ENCODE measurements at regions not wholly inside any gene's neighbourhood (a gene's known extent, or its start where the extent isn't known, plus 50 kb on each side); places are given as distances from the start of the nearest gene placed in this dataset.

DNA sequence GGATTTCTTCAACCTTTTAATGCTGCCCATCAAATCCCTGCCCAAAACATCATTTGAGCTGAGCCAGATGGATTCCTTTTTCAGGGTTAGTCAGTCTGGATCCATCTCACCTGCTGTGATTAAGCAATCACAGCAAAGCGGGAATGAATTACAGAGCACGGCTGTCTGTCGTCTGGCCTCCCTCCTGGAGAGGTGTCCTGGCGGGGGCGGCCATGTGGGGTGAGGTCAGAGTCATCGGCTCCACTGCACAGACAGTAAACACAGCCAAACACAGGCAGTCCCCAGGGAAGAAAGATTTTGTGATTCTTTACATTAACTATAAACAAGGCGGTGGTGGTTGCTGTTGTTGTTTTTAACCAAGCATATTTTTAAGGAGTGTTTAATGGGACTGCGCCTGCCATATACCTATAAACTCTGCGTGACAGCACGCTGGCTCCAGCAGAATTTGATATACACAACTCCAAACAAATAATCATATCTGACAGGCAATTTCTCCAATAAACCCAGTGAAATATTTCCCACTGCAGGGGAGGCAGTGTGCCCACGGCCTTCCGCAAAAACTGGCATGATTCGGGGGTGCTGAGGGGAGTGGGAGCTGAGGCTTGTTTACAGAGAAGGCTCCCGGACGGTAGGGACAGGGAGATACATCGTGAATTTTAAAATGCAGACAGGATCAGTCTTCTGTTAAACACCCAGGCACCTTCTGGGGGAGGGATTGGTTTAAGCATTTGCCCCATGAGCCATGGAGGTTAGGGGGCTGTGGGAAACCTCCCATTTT is 232.0 kb upstream of the PMEPA1 start:
- POLR2A ChIA-PET, result no interaction called here
- Histone ChIP-seq H3K27ac (ENCODE audit: low read depth, low read length) (no peak overlapping the region), H3K4me3 (ENCODE audit: low read depth, low read length) (no peak overlapping the region), H3K27me3 (ENCODE audit: control insufficient read depth, insufficient read depth, low read length) (no peaks in the 10 kb centered on the region), H3K9me3 (ENCODE audit: control insufficient read depth, insufficient read depth, low read length) (no peaks in the 10 kb centered on the region)
- no peak for TF ChIP-seq CTCF (IDR thresholded peaks at IDR 0.05; ENCODE audit: low read depth, low read length)
- no peak for DNase-seq (ENCODE audit: low read depth, low spot score)
- CTCF ChIA-PET, result no interaction called here

GRCh38 chr20:57940868-57941522 is 231.2 kb upstream of the PMEPA1 start:
- Histone ChIP-seq H3K4me3 (ENCODE audit: low read depth, low read length) (no peak overlapping the region), H3K9me3 (ENCODE audit: control insufficient read depth, insufficient read depth, low read length) (no peaks in the 10 kb centered on the region), H3K27me3 (ENCODE audit: control insufficient read depth, insufficient read depth, low read length) (no peaks in the 10 kb centered on the region), H3K27ac (ENCODE audit: low read depth, low read length) (no peak overlapping the region)
- CTCF ChIA-PET, result no interaction called here
- no peak for TF ChIP-seq CTCF (IDR thresholded peaks at IDR 0.05; ENCODE audit: low read depth, low read length)
- no peak for DNase-seq (ENCODE audit: low read depth, low spot score)
- POLR2A ChIA-PET, result no interaction called here

DNA sequence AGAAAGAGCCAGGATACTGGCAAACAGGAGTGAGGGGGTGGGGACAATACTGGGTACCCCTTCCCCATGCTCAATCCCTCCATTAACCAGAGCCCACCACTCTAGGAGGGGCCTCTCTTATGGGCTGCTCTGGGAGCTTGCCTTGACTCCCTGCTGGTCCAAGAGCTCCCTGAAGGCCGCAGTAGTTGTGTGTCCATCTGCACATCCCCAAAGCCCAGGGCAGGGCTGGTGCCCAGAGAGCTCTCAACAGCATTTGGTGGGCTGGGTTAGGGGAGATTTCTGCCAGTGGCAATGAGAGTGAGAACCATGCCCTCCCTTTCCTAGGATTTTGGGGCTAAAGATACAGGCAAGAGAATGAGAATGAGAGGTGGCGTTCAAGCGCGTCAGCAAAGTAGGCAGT is 230.6 kb upstream of the PMEPA1 start:
- Histone ChIP-seq H3K4me3 (ENCODE audit: low read depth, low read length) (no peak overlapping the region), H3K9me3 (ENCODE audit: control insufficient read depth, insufficient read depth, low read length) (no peaks in the 10 kb centered on the region), H3K27me3 (ENCODE audit: control insufficient read depth, insufficient read depth, low read length) (no peaks in the 10 kb centered on the region), H3K27ac (ENCODE audit: low read depth, low read length) (no peak overlapping the region)
- POLR2A ChIA-PET, result no interaction called here
- DNase-seq (ENCODE audit: low read depth, low spot score), result no peak
- CTCF ChIA-PET, result no interaction called here
- no peak for TF ChIP-seq CTCF (IDR thresholded peaks at IDR 0.05; ENCODE audit: low read depth, low read length)

DNA sequence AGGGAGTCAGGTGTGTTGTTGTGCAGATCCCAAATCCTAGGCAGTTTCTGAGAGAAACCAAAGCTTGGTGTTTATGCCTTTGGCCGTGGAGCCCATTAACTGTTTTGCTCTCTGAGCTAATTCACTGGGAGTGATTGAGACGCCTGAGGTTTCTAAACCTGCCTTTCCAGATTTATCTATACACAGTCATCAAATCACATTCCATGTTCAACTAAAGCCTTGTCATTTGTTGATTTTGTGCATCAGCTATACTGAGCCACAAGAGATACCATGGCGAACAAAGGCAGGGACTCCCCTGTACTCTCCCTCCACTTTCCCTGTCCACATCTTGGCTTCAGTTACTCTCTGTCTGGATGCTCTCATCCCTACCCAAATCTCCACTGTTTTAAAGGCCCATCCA is 229.7 kb upstream of the PMEPA1 start:
- Histone ChIP-seq H3K27me3 (ENCODE audit: control insufficient read depth, insufficient read depth, low read length) (no peaks in the 10 kb centered on the region), H3K9me3 (ENCODE audit: control insufficient read depth, insufficient read depth, low read length) (no peaks in the 10 kb centered on the region), H3K4me3 (ENCODE audit: low read depth, low read length) (no peak overlapping the region), H3K27ac (ENCODE audit: low read depth, low read length) (no peak overlapping the region)
- no peak for DNase-seq (ENCODE audit: low read depth, low spot score)
- no peak for TF ChIP-seq CTCF (IDR thresholded peaks at IDR 0.05; ENCODE audit: low read depth, low read length)
- POLR2A ChIA-PET, result no interaction called here
- CTCF ChIA-PET, result no interaction called here

Data from AG04450 (cell line).